ENCODE measurements at regions not wholly inside any gene's neighbourhood (a gene's known extent, or its start where the extent isn't known, plus 50 kb on each side); places are given as distances from the start of the nearest gene placed in this dataset.
A peak's percentile ranks its signal among the peaks of the same experiment; 100 is the strongest.

GRCh38 chr12:108063192-108063591 lies 65.9 kb upstream of the WSCD2 start:
- in situ Hi-C loops (cut with MboI; ENCODE audit: low sequenced_read_pairs, unreplicated experiment) = no loop called here
- peak; percentile 19 for TF ChIP-seq CTCF (IDR thresholded peaks at IDR 0.05; ENCODE audit: borderline replicate concordance, control extremely low read depth, extremely low read depth, insufficient read depth, missing control alignments)
- peak; percentile 23 for DNase-seq (ENCODE audit: low spot score)

- no peak for TF ChIP-seq CTCF (IDR thresholded peaks at IDR 0.05; ENCODE audit: borderline replicate concordance, control extremely low read depth, extremely low read depth, insufficient read depth, missing control alignments)
- DNase-seq (ENCODE audit: low spot score) = no peak
- in situ Hi-C loops (cut with MboI; ENCODE audit: low sequenced_read_pairs, unreplicated experiment) = no loop called here
Measured at GRCh38 chr12:108065069-108065468, 64.0 kb upstream of the WSCD2 start.

GRCh38 chr12:108066583-108067577 lies 62.2 kb upstream of the WSCD2 start:
- in situ Hi-C loops (cut with MboI; ENCODE audit: low sequenced_read_pairs, unreplicated experiment) = no loop called here
- DNase-seq (ENCODE audit: low spot score) = no peak
- TF ChIP-seq CTCF (IDR thresholded peaks at IDR 0.05; ENCODE audit: borderline replicate concordance, control extremely low read depth, extremely low read depth, insufficient read depth, missing control alignments) = no peak

GRCh38 chr12:108069651-108070165 lies 59.4 kb upstream of the WSCD2 start:
- TF ChIP-seq CTCF (IDR thresholded peaks at IDR 0.05; ENCODE audit: borderline replicate concordance, control extremely low read depth, extremely low read depth, insufficient read depth, missing control alignments) = no peak
- no peak for DNase-seq (ENCODE audit: low spot score)
- in situ Hi-C loops (cut with MboI; ENCODE audit: low sequenced_read_pairs, unreplicated experiment) = no loop called here

GRCh38 chr12:108075561-108075960 lies 53.5 kb upstream of the WSCD2 start:
- in situ Hi-C loops (cut with MboI; ENCODE audit: low sequenced_read_pairs, unreplicated experiment) = no loop called here
- TF ChIP-seq CTCF (IDR thresholded peaks at IDR 0.05; ENCODE audit: borderline replicate concordance, control extremely low read depth, extremely low read depth, insufficient read depth, missing control alignments) = no peak
- no peak for DNase-seq (ENCODE audit: low spot score)

GRCh38 chr12:108076556-108076955 lies 52.5 kb upstream of the WSCD2 start:
- DNase-seq (ENCODE audit: low spot score) = no peak
- TF ChIP-seq CTCF (IDR thresholded peaks at IDR 0.05; ENCODE audit: borderline replicate concordance, control extremely low read depth, extremely low read depth, insufficient read depth, missing control alignments) = no peak
- in situ Hi-C loops (cut with MboI; ENCODE audit: low sequenced_read_pairs, unreplicated experiment) = no loop called here

All from GM13976 (cell line).